BLaER1 (cell line): ENCODE measurements at regions not wholly inside any gene's neighbourhood (a gene's known extent, or its start where the extent isn't known, plus 50 kb on each side); places are given as distances from the start of the nearest gene placed in this dataset.

ENCODE experiments used
- H3K27ac ChIP-seq: shearing (Covaris generic); formaldehyde crosslinking; 2 replicates; pipeline ENCODE4 v1.8.1; 2022
- H3K27me3 ChIP-seq: shearing (Covaris generic); formaldehyde crosslinking; 2 replicates; pipeline ENCODE4 v1.8.1; 2022
- H3K36me3 ChIP-seq: shearing (Covaris generic); formaldehyde crosslinking; 2 replicates; pipeline ENCODE4 v1.8.1; 2022
- H3K4me1 ChIP-seq: shearing (Covaris generic); formaldehyde crosslinking; 2 replicates; pipeline ENCODE4 v1.8.1; 2022
- H3K4me2 ChIP-seq: shearing (Covaris generic); formaldehyde crosslinking; 2 replicates; pipeline ENCODE4 v1.8.1; 2022
- H3K4me3 ChIP-seq: shearing (Covaris generic); formaldehyde crosslinking; 2 replicates; pipeline ENCODE4 v1.8.1; 2022
- H3K9ac ChIP-seq: shearing (Covaris generic); formaldehyde crosslinking; 2 replicates; pipeline ENCODE4 v1.8.1; 2022
- H3K9me3 ChIP-seq: shearing (Covaris generic); formaldehyde crosslinking; 2 replicates; pipeline ENCODE4 v1.8.1; 2022
- H4K20me1 ChIP-seq: shearing (Covaris generic); formaldehyde crosslinking; 2 replicates; pipeline ENCODE4 v1.8.1; 2022
- Cebpa-rat ChIP-seq: shearing (Covaris generic); IDR thresholded peaks from 2 replicates; pipeline ENCODE4 v1.8.1; 2022

DNA sequence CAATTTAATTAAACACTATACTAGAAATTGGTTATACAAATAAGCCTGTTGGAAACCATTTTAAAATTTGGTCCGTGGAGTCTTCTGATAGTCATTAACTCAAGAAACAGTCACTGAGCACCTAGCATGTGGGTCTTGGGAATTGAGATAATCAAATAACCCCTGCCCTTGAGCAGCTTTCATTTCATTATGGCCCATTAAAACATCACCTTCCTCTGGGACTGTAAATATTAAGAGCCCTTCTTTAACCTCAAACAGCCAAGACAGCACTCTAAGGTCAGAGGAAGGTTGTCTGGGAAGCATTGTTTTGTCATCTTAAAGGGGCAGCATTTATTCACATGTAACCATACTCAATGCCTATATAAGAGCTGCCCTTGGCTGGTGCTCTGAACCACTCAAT, 610.3 kb upstream of the USP24 start:
- H3K36me3 ChIP-seq = no peaks in the 10 kb centered on the region
- no peaks in the 10 kb centered on the region for H3K4me1 ChIP-seq
- no peak for TF ChIP-seq Cebpa-rat
- H3K27ac ChIP-seq = no peak overlapping the region
- H3K4me3 ChIP-seq = no peak overlapping the region
- no peaks in the 10 kb centered on the region for H3K27me3 ChIP-seq
- no peaks in the 10 kb centered on the region for H4K20me1 ChIP-seq
- no peak overlapping the region for H3K4me2 ChIP-seq
- H3K9me3 ChIP-seq = no peaks in the 10 kb centered on the region
- no peak overlapping the region for H3K9ac ChIP-seq

DNA sequence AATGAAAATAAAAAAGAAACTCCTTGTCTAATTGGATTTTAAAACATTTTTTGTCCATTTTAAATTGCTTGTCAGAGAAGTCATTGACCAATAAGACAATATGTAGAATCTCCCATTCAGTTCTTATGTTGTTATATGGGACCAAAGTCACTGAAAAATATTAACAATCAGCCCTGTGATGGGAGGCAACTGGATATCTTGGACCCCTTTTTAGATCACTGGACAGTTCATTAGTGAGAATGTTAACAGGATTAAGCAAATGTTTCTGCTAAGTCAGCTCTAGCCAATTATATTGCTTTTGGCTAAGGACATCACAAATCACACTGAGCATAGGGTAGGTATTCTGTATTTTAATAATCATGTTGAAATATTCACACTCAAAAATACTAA, 609.1 kb upstream of the USP24 start:
- Histone ChIP-seq H3K27me3 (no peaks in the 10 kb centered on the region), H3K4me2 (no peak overlapping the region), H4K20me1 (no peaks in the 10 kb centered on the region), H3K9ac (no peak overlapping the region), H3K4me1 (no peaks in the 10 kb centered on the region), H3K27ac (no peak overlapping the region), H3K4me3 (no peak overlapping the region), H3K9me3 (no peaks in the 10 kb centered on the region), H3K36me3 (no peaks in the 10 kb centered on the region)
- no peak for TF ChIP-seq Cebpa-rat

GRCh38 chr1:55823541-55824250, 608.5 kb upstream of the USP24 start:
- Histone ChIP-seq H4K20me1 (no peaks in the 10 kb centered on the region), H3K4me1 (no peaks in the 10 kb centered on the region), H3K36me3 (no peaks in the 10 kb centered on the region), H3K4me2 (no peak overlapping the region), H3K9ac (no peak overlapping the region), H3K27me3 (no peaks in the 10 kb centered on the region), H3K27ac (no peak overlapping the region), H3K9me3 (no peaks in the 10 kb centered on the region), H3K4me3 (no peak overlapping the region)
- no peak for TF ChIP-seq Cebpa-rat

- Histone ChIP-seq H4K20me1 (no peaks in the 10 kb centered on the region), H3K9me3 (no peaks in the 10 kb centered on the region), H3K9ac (no peak overlapping the region), H3K4me2 (no peak overlapping the region), H3K27me3 (no peaks in the 10 kb centered on the region), H3K4me3 (no peak overlapping the region), H3K27ac (no peak overlapping the region), H3K36me3 (no peaks in the 10 kb centered on the region), H3K4me1 (no peaks in the 10 kb centered on the region)
- no peak for TF ChIP-seq Cebpa-rat
Observed at GRCh38 chr1:55822891-55823290, 607.7 kb upstream of the USP24 start.

GRCh38 chr1:55821234-55821633, 606.1 kb upstream of the USP24 start:
- H3K4me1 ChIP-seq = peaks cover 8% of the 10 kb centered on the region
- no peaks in the 10 kb centered on the region for H3K9me3 ChIP-seq
- H3K4me3 ChIP-seq = no peak overlapping the region
- H3K27ac ChIP-seq = no peak overlapping the region
- no peak overlapping the region for H3K9ac ChIP-seq
- TF ChIP-seq Cebpa-rat = no peak
- no peak overlapping the region for H3K4me2 ChIP-seq
- no peaks in the 10 kb centered on the region for H3K36me3 ChIP-seq
- H3K27me3 ChIP-seq = no peaks in the 10 kb centered on the region
- H4K20me1 ChIP-seq = no peaks in the 10 kb centered on the region

DNA sequence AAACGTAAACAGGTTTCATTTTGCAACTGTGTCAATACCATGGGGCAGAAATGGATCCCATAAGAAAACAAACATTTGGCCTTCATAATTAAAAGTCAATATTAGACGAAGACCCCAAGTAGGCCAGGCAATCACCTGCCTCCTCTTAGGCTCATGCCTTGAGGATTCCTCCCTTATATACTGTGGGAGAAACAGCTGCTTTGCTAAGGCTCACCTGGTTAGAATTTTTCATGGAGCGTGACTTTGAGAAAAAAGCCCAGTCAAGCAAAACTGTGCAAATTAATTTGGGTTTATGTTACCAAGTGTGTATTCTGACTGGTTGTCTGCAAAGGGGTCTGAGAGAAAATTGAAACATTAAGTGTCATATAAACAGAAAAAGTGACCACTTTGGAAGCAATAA, 605.3 kb upstream of the USP24 start:
- Histone ChIP-seq H3K27ac (no peak overlapping the region), H3K9me3 (no peaks in the 10 kb centered on the region), H3K4me3 (no peak overlapping the region), H4K20me1 (no peaks in the 10 kb centered on the region), H3K4me2 (no peak overlapping the region), H3K4me1 (peaks cover 11% of the 10 kb centered on the region), H3K27me3 (no peaks in the 10 kb centered on the region), H3K9ac (no peak overlapping the region), H3K36me3 (no peaks in the 10 kb centered on the region)
- TF ChIP-seq Cebpa-rat = no peak

- Histone ChIP-seq H3K4me1 (peaks cover 11% of the 10 kb centered on the region), H3K9me3 (no peaks in the 10 kb centered on the region), H3K9ac (no peak overlapping the region), H4K20me1 (no peaks in the 10 kb centered on the region), H3K36me3 (no peaks in the 10 kb centered on the region), H3K4me2 (no peak overlapping the region), H3K4me3 (no peak overlapping the region), H3K27ac (no peak overlapping the region), H3K27me3 (no peaks in the 10 kb centered on the region)
- no peak for TF ChIP-seq Cebpa-rat
Observed at GRCh38 chr1:55819011-55819410, 603.8 kb upstream of the USP24 start.

DNA sequence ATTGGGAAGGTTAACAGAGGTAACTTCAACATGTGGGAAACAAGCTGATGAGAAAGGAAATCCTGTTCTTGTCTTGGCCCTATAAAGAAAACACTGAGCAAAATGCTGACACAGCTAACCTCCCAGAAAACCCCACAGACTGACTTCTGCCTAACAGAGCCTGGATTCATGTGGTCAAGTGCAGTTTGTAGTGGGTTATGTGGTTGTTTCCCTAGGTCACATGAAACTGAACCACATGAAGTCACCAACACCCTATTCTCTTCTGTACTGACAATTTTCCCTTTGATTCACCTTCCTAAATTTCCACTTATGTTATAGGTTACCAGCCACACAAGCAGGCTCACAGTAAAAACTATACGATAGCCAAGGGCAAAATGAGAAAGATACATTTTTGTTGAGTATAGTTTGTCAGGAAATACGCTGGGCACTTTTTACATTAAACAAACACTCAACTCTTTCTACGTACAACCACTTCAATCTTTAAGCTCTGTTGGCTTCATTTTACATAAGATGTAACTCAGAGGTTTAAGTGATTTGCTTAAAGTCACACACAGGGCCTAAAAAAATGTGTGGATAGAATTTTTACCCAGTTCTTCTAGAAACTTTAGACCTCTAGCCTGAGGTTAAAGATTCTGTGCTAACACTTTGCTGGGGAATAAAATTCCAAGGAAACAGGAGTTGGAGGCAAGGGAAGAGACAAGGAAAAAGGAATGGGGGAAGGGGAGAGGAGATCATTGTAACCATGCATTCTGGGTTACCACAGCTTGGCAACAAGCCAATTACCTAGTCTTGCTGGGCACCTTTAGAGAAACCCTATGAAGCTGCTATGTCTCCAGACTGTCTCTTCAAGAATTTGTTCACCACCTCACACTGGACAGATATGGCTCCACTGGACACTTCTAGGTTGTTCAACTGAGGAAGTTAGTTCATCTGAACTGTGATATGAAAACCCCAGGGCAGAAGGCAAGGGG, 601.6 kb upstream of the USP24 start:
- Histone ChIP-seq H3K27me3 (no peaks in the 10 kb centered on the region), H3K27ac (no peak overlapping the region), H3K4me3 (no peak overlapping the region), H3K9ac (no peak overlapping the region), H3K4me2 (peak overlapping the region; percentile 32; the same call in 1 of the 2 replicates), H3K36me3 (no peaks in the 10 kb centered on the region), H4K20me1 (no peaks in the 10 kb centered on the region), H3K9me3 (no peaks in the 10 kb centered on the region), H3K4me1 (peaks cover 11% of the 10 kb centered on the region)
- no peak for TF ChIP-seq Cebpa-rat

DNA sequence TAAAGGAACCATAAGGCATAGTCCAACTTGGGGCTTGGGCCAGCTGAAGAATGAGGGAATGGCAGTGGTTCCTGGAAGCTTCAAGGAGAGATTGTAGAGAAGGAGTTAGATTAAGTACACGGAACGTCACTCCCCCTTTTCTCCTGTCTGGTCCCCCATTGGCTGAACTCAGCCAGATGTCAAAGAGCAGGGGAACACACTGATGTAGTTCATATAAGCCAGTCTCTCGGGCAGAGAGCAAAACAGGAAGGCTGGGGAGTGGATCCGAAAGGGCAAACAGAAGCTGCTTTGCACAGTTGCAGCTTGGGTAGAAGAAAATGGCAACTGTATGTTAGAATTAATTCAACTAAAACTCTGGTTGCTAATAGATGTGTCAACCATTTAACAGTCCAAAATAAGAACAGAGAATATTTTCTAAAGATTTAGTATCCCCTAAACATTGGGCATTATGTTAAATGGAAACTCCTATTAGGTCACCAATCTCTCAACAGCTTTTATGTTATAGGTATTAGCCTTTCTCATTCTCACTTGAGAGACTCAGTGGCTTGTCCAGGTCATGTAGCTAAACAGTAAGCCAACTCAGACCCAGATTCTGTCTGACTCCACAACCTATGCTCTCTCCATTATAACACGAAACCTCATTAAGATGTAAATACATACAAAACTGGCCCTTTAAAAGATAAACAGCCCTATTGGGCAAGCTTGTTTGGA, 600.7 kb upstream of the USP24 start:
- peak overlapping the region; percentile 32; the same call in 1 of the 2 replicates for H3K4me2 ChIP-seq
- TF ChIP-seq Cebpa-rat = no peak
- H3K9me3 ChIP-seq = no peaks in the 10 kb centered on the region
- H3K4me1 ChIP-seq = peaks cover 11% of the 10 kb centered on the region
- H4K20me1 ChIP-seq = no peaks in the 10 kb centered on the region
- H3K9ac ChIP-seq = no peak overlapping the region
- H3K27ac ChIP-seq = no peak overlapping the region
- no peaks in the 10 kb centered on the region for H3K27me3 ChIP-seq
- H3K4me3 ChIP-seq = no peak overlapping the region
- H3K36me3 ChIP-seq = no peaks in the 10 kb centered on the region

- H3K27ac ChIP-seq = no peak overlapping the region
- no peak for TF ChIP-seq Cebpa-rat
- H3K27me3 ChIP-seq = no peaks in the 10 kb centered on the region
- H3K9ac ChIP-seq = no peak overlapping the region
- H3K4me3 ChIP-seq = no peak overlapping the region
- peaks cover 11% of the 10 kb centered on the region for H3K4me1 ChIP-seq
- H3K36me3 ChIP-seq = no peaks in the 10 kb centered on the region
- no peaks in the 10 kb centered on the region for H3K9me3 ChIP-seq
- H3K4me2 ChIP-seq = no peak overlapping the region
- H4K20me1 ChIP-seq = no peaks in the 10 kb centered on the region
Observed at GRCh38 chr1:55814967-55815366, 599.8 kb upstream of the USP24 start.
